ENCODE measurements at regions not wholly inside any gene's neighbourhood (a gene's known extent, or its start where the extent isn't known, plus 50 kb on each side); places are given as distances from the start of the nearest gene placed in this dataset.
A peak's percentile ranks its signal among the peaks of the same experiment; 100 is the strongest.

GRCh38 chr6:90402831-90403192 lies 106.2 kb upstream of the BACH2 start:
- Histone ChIP-seq H3K9me3 (ENCODE audit: insufficient read depth, low read depth, low read length) (no peaks in the 10 kb centered on the region), H3K9ac (ENCODE audit: low read length) (no peak overlapping the region), H2AFZ (ENCODE audit: low read depth, low read length) (no peak overlapping the region), H4K20me1 (ENCODE audit: insufficient read depth, low read length) (no peaks in the 10 kb centered on the region), H3K4me1 (ENCODE audit: insufficient read depth, low read length) (peaks cover 22% of the 10 kb centered on the region), H3K79me2 (ENCODE audit: insufficient read depth, low read length) (no peaks in the 10 kb centered on the region), H3K27ac (ENCODE audit: low read depth, low read length) (no peak overlapping the region), H3K27me3 (ENCODE audit: insufficient read depth, low read length) (no peaks in the 10 kb centered on the region), H3K4me2 (ENCODE audit: low read length) (no peak overlapping the region), H3K36me3 (ENCODE audit: insufficient read depth, low read length) (no peaks in the 10 kb centered on the region), H3K4me3 (ENCODE audit: insufficient read depth, low read depth, low read length) (no peak overlapping the region)
- DNase-seq (ENCODE audit: low read depth) = no peak
- no peak for FAIRE-seq
- Mint-ChIP-seq H3K36me3 (ENCODE audit: low read depth, unreplicated experiment) (no peaks in the 10 kb centered on the region), H3K4me1 (ENCODE audit: low read depth, unreplicated experiment) (peaks cover 42% of the 10 kb centered on the region), H3K4me3 (ENCODE audit: unreplicated experiment) (no peak overlapping the region), H3K27me3 (ENCODE audit: low read depth, unreplicated experiment) (no peaks in the 10 kb centered on the region), H3K27ac (ENCODE audit: unreplicated experiment) (peak overlapping the region; percentile 49), H3K9me3 (ENCODE audit: unreplicated experiment) (no peaks in the 10 kb centered on the region)
- no peak for TF ChIP-seq EZH2 (IDR thresholded peaks at IDR 0.05; ENCODE audit: insufficient read depth, low read length)
- no peak for TF ChIP-seq CTCF (IDR thresholded peaks at IDR 0.05; ENCODE audit: insufficient read depth, low read depth, low read length)

GRCh38 chr6:90401933-90402830 lies 105.5 kb upstream of the BACH2 start:
- Histone ChIP-seq H3K9ac (ENCODE audit: low read length) (no peak overlapping the region), H3K27me3 (ENCODE audit: insufficient read depth, low read length) (no peaks in the 10 kb centered on the region), H3K4me3 (ENCODE audit: insufficient read depth, low read depth, low read length) (no peak overlapping the region), H3K4me2 (ENCODE audit: low read length) (no peak overlapping the region), H3K36me3 (ENCODE audit: insufficient read depth, low read length) (no peaks in the 10 kb centered on the region), H3K9me3 (ENCODE audit: insufficient read depth, low read depth, low read length) (no peaks in the 10 kb centered on the region), H3K27ac (ENCODE audit: low read depth, low read length) (no peak overlapping the region), H4K20me1 (ENCODE audit: insufficient read depth, low read length) (no peaks in the 10 kb centered on the region), H3K79me2 (ENCODE audit: insufficient read depth, low read length) (no peaks in the 10 kb centered on the region), H3K4me1 (ENCODE audit: insufficient read depth, low read length) (peaks cover 22% of the 10 kb centered on the region), H2AFZ (ENCODE audit: low read depth, low read length) (no peak overlapping the region)
- Mint-ChIP-seq H3K27me3 (ENCODE audit: low read depth, unreplicated experiment) (peaks cover 3% of the 10 kb centered on the region), H3K4me1 (ENCODE audit: low read depth, unreplicated experiment) (peaks cover 47% of the 10 kb centered on the region), H3K4me3 (ENCODE audit: unreplicated experiment) (no peak overlapping the region), H3K27ac (ENCODE audit: unreplicated experiment) (no peak overlapping the region), H3K9me3 (ENCODE audit: unreplicated experiment) (no peaks in the 10 kb centered on the region), H3K36me3 (ENCODE audit: low read depth, unreplicated experiment) (no peaks in the 10 kb centered on the region)
- FAIRE-seq (no peak), DNase-seq (ENCODE audit: low read depth) (no peak)
- no peak for TF ChIP-seq EZH2 (IDR thresholded peaks at IDR 0.05; ENCODE audit: insufficient read depth, low read length)
- no peak for TF ChIP-seq CTCF (IDR thresholded peaks at IDR 0.05; ENCODE audit: insufficient read depth, low read depth, low read length)

- Histone ChIP-seq H3K4me2 (ENCODE audit: low read length) (no peak overlapping the region), H3K9me3 (ENCODE audit: insufficient read depth, low read depth, low read length) (no peaks in the 10 kb centered on the region), H3K27ac (ENCODE audit: low read depth, low read length) (no peak overlapping the region), H4K20me1 (ENCODE audit: insufficient read depth, low read length) (no peaks in the 10 kb centered on the region), H3K9ac (ENCODE audit: low read length) (no peak overlapping the region), H3K36me3 (ENCODE audit: insufficient read depth, low read length) (no peaks in the 10 kb centered on the region), H3K4me1 (ENCODE audit: insufficient read depth, low read length) (peaks cover 15% of the 10 kb centered on the region), H3K79me2 (ENCODE audit: insufficient read depth, low read length) (no peaks in the 10 kb centered on the region), H3K4me3 (ENCODE audit: insufficient read depth, low read depth, low read length) (no peak overlapping the region), H3K27me3 (ENCODE audit: insufficient read depth, low read length) (peaks cover 2% of the 10 kb centered on the region), H2AFZ (ENCODE audit: low read depth, low read length) (no peak overlapping the region)
- no peaks in the 10 kb centered on the region for H3K9me3 Mint-ChIP-seq (ENCODE audit: unreplicated experiment)
- DNase-seq (ENCODE audit: low read depth) = no peak
- H3K36me3 Mint-ChIP-seq (ENCODE audit: low read depth, unreplicated experiment) = no peaks in the 10 kb centered on the region
- H3K4me3 Mint-ChIP-seq (ENCODE audit: unreplicated experiment) = no peak overlapping the region
- peaks cover 30% of the 10 kb centered on the region for H3K4me1 Mint-ChIP-seq (ENCODE audit: low read depth, unreplicated experiment)
- FAIRE-seq = no peak
- no peak for TF ChIP-seq EZH2 (IDR thresholded peaks at IDR 0.05; ENCODE audit: insufficient read depth, low read length)
- no peak for TF ChIP-seq CTCF (IDR thresholded peaks at IDR 0.05; ENCODE audit: insufficient read depth, low read depth, low read length)
- H3K27me3 Mint-ChIP-seq (ENCODE audit: low read depth, unreplicated experiment) = peaks cover 4% of the 10 kb centered on the region
- H3K27ac Mint-ChIP-seq (ENCODE audit: unreplicated experiment) = no peak overlapping the region
These were observed 103.3 kb upstream of the BACH2 start for GRCh38 chr6:90399970-90400369.
